HEK293 (cell line): ENCODE measurements at regions not wholly inside any gene's neighbourhood (a gene's known extent, or its start where the extent isn't known, plus 50 kb on each side); places are given as distances from the start of the nearest gene placed in this dataset.
A peak's percentile ranks its signal among the peaks of the same experiment; 100 is the strongest.

ENCODE experiments used
- CTCF ChIA-PET: fragments of 350-600 bp; formaldehyde crosslinking; extraction: SDS; loops from one replicate; lab custom pipeline; 2021; ENCODE audit warnings: antibody characterized with exemption; lab: Yijun Ruan, JAX
- POLR2A ChIA-PET: fragments of 300-600 bp; formaldehyde crosslinking; extraction: SDS; loops from one replicate; lab custom pipeline; 2020; ENCODE audit warnings: antibody characterized with exemption, inconsistent platforms; lab: Yijun Ruan, JAX
- H3K27ac ChIP-seq: fragments of 200-500 bp; sonication (Bioruptor generic); 2 replicates; pipeline ENCODE4 v1.5.1; 2014; ENCODE audit warnings: low read depth, low read length, control low read depth, inconsistent platforms; ENCODE audit errors: extremely low read depth
- H3K36me3 ChIP-seq, 2 experiments: fragments of 200-500 bp in 1 of 2; sonication (Bioruptor generic) in 1 of 2; 1 replicate in 1 of 2; 2 replicates in 1 of 2; pipeline ENCODE4 v1.5.1; 2014 to 2017; ENCODE audit warnings: inconsistent platforms in 2 of 2, low read length in 2 of 2; ENCODE audit not compliant: control insufficient read depth in 2 of 2, insufficient read depth in 1 of 2
- H3K4me1 ChIP-seq: fragments of 200-500 bp; sonication (Bioruptor generic); 2 replicates; pipeline ENCODE4 v1.5.1; 2014; ENCODE audit warnings: mild to moderate bottlenecking, low read length, inconsistent platforms; ENCODE audit not compliant: control insufficient read depth, insufficient read depth
- H3K4me3 ChIP-seq: 2 replicates; pipeline ENCODE4 v1.5.1; 2011; ENCODE audit warnings: low read depth, mild to moderate bottlenecking, control low read depth, low read length, moderate library complexity
- H3K9me3 ChIP-seq: fragments of 200-500 bp; sonication (Bioruptor generic); 2 replicates; pipeline ENCODE4 v1.5.1; 2014; ENCODE audit warnings: low read depth, low read length, inconsistent platforms; ENCODE audit not compliant: control insufficient read depth, insufficient read depth
- IKZF3 ChIP-seq: fragments of 450-650 bp; IDR thresholded peaks from 2 replicates; pipeline ENCODE4 v1.5.0; 2018; ENCODE audit warnings: missing biosample characterization, mild to moderate bottlenecking, missing genetic modification characterization, moderate library complexity
- KLF1 ChIP-seq: fragments of 450-650 bp; formaldehyde crosslinking; IDR thresholded peaks from 2 replicates; pipeline ENCODE4 v1.5.1; 2016; ENCODE audit warnings: missing biosample characterization, missing genetic modification characterization
- KLF16 ChIP-seq: fragments of 450-650 bp; formaldehyde crosslinking; IDR thresholded peaks from 2 replicates; pipeline ENCODE4 v1.5.1; 2017; ENCODE audit warnings: missing biosample characterization, missing genetic modification characterization
- KLF8 ChIP-seq: fragments of 450-650 bp; formaldehyde crosslinking; IDR thresholded peaks from 2 replicates; pipeline ENCODE4 v1.5.1; 2016; ENCODE audit warnings: missing biosample characterization, missing genetic modification characterization
- OVOL3 ChIP-seq: fragments of 450-650 bp; formaldehyde crosslinking; IDR thresholded peaks from 2 replicates; pipeline ENCODE4 v1.5.1; 2016; ENCODE audit warnings: missing biosample characterization, missing genetic modification characterization
- PATZ1 ChIP-seq: fragments of 450-650 bp; formaldehyde crosslinking; IDR thresholded peaks from 2 replicates; pipeline ENCODE4 v1.5.1; 2016; ENCODE audit warnings: missing biosample characterization, missing genetic modification characterization
- PBX3 ChIP-seq: sonication (generic); formaldehyde crosslinking; IDR thresholded peaks from 2 replicates; pipeline ENCODE4 v1.8.1; 2022; ENCODE audit warnings: mild to moderate bottlenecking, moderate library complexity, missing genetic modification reagents
- SETDB1 ChIP-seq: IDR thresholded peaks from one replicate; pipeline ENCODE4 v1.6.1; 2017; ENCODE audit warnings: mild to moderate bottlenecking, low read length, moderate library complexity, mixed read lengths; ENCODE audit not compliant: insufficient read length
- SP7 ChIP-seq: fragments of 450-650 bp; formaldehyde crosslinking; IDR thresholded peaks from 2 replicates; pipeline ENCODE4 v1.5.1; 2016; ENCODE audit warnings: missing biosample characterization, missing genetic modification characterization
- ZBTB1 ChIP-seq: fragments of 450-650 bp; formaldehyde crosslinking; IDR thresholded peaks from 2 replicates; pipeline ENCODE4 v1.5.1; 2016; ENCODE audit warnings: missing biosample characterization, missing genetic modification characterization
- ZBTB21 ChIP-seq: fragments of 450-650 bp; formaldehyde crosslinking; IDR thresholded peaks from 2 replicates; pipeline ENCODE4 v1.5.1; 2017; ENCODE audit warnings: missing biosample characterization, missing genetic modification characterization
- ZNF10 ChIP-seq: fragments of 450-650 bp; formaldehyde crosslinking; IDR thresholded peaks from 2 replicates; pipeline ENCODE4 v1.5.1; 2017; ENCODE audit warnings: missing biosample characterization, missing genetic modification characterization
- ZNF114 ChIP-seq: fragments of 450-650 bp; formaldehyde crosslinking; IDR thresholded peaks from 2 replicates; pipeline ENCODE4 v1.5.0; 2017; ENCODE audit warnings: missing biosample characterization, missing genetic modification characterization
- ZNF169 ChIP-seq: fragments of 450-650 bp; formaldehyde crosslinking; IDR thresholded peaks from 2 replicates; pipeline ENCODE4 v1.5.1; 2016; ENCODE audit warnings: missing biosample characterization, missing genetic modification characterization
- ZNF274 ChIP-seq, 2 experiments: fragments of 200-500 bp in 1 of 2; fragments of 450-650 bp in 1 of 2; sonication (Bioruptor generic) in 1 of 2; formaldehyde crosslinking in 1 of 2; IDR thresholded peaks; 2 replicates each; pipeline versions ENCODE4 v1.5.1 to v1.6.1; 2014 to 2016; ENCODE audit warnings: borderline replicate concordance in 1 of 2, inconsistent platforms in 1 of 2, low read length in 1 of 2, missing biosample characterization in 1 of 2, missing genetic modification characterization in 1 of 2
- ZNF366 ChIP-seq: fragments of 450-650 bp; formaldehyde crosslinking; conservative IDR thresholded peaks from 2 replicates; pipeline ENCODE4 v1.5.1; 2016; ENCODE audit warnings: missing biosample characterization, missing genetic modification characterization
- ZNF398 ChIP-seq: fragments of 450-650 bp; formaldehyde crosslinking; IDR thresholded peaks from 2 replicates; pipeline ENCODE4 v1.5.1; 2017; ENCODE audit warnings: missing biosample characterization, missing genetic modification characterization
- ZNF426 ChIP-seq: fragments of 450-650 bp; formaldehyde crosslinking; IDR thresholded peaks from 2 replicates; pipeline ENCODE4 v1.5.1; 2017; ENCODE audit warnings: missing biosample characterization, missing genetic modification characterization, mild to moderate bottlenecking, inconsistent platforms, moderate library complexity
- ZNF629 ChIP-seq: fragments of 450-650 bp; formaldehyde crosslinking; IDR thresholded peaks from 2 replicates; pipeline ENCODE4 v1.5.1; 2017; ENCODE audit warnings: missing biosample characterization, missing genetic modification characterization
- ZNF654 ChIP-seq: fragments of 450-650 bp; formaldehyde crosslinking; IDR thresholded peaks from 2 replicates; pipeline ENCODE4 v1.5.1; 2016; ENCODE audit warnings: low read depth, missing biosample characterization, missing genetic modification characterization
- ZNF664 ChIP-seq: fragments of 450-650 bp; formaldehyde crosslinking; IDR thresholded peaks from 2 replicates; pipeline ENCODE4 v1.5.1; 2016; ENCODE audit warnings: missing biosample characterization, missing genetic modification characterization
- ZNF692 ChIP-seq: fragments of 450-650 bp; formaldehyde crosslinking; IDR thresholded peaks from 2 replicates; pipeline ENCODE4 v1.5.1; 2016; ENCODE audit warnings: missing biosample characterization, missing genetic modification characterization
- TF ChIP-seq, protein P1 (sequence below): fragments of 450-650 bp; formaldehyde crosslinking; IDR thresholded peaks from 2 replicates; pipeline ENCODE4 v1.5.1; 2016; ENCODE audit warnings: missing biosample characterization, missing genetic modification characterization

DNA sequence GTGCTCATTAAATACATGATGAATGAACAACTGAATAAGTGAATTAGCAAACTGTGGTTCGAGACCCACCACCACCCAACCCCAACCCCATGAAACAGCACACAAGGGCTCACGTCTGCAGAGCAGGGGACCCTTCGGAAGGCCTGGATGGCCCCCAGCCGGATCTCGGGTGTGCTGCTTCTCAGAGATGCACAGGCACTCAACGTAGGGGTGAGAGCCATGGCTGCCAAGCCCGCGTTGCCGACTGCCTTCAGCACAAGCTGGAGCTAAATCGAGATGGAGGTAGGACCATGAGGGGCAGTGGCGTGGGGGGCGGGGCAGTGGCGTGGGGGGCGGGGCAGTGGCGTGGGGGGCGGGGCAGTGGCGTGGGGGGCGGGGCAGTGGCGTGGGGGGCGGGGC is 93.2 kb downstream of the LITAF start:
- Histone ChIP-seq H3K36me3 (no peaks in the 10 kb centered on the region), H3K27ac (no peak overlapping the region), H3K4me3 (no peak overlapping the region), H3K4me1 (peaks cover 9% of the 10 kb centered on the region), H3K9me3 (no peaks in the 10 kb centered on the region)
- TF ChIP-seq KLF8 (tag by site-specific recombination) = 0 out of 2 replicates have a peak, but pooled peaks have one; percentile 9
- TF ChIP-seq ZNF114 (tag by site-specific recombination) = no peak
- TF ChIP-seq ZNF664 (tag by site-specific recombination) = 0 out of 2 replicates have a peak, but pooled peaks have one; percentile 55
- POLR2A ChIA-PET = no interaction called here
- CTCF ChIA-PET = no interaction called here

- Histone ChIP-seq H3K9me3 (no peaks in the 10 kb centered on the region), H3K36me3 (no peaks in the 10 kb centered on the region), H3K4me1 (peaks cover 9% of the 10 kb centered on the region), H3K4me3 (no peak overlapping the region), H3K27ac (no peak overlapping the region)
- TF ChIP-seq ZBTB1 = no peak
- TF ChIP-seq, protein P1, sequence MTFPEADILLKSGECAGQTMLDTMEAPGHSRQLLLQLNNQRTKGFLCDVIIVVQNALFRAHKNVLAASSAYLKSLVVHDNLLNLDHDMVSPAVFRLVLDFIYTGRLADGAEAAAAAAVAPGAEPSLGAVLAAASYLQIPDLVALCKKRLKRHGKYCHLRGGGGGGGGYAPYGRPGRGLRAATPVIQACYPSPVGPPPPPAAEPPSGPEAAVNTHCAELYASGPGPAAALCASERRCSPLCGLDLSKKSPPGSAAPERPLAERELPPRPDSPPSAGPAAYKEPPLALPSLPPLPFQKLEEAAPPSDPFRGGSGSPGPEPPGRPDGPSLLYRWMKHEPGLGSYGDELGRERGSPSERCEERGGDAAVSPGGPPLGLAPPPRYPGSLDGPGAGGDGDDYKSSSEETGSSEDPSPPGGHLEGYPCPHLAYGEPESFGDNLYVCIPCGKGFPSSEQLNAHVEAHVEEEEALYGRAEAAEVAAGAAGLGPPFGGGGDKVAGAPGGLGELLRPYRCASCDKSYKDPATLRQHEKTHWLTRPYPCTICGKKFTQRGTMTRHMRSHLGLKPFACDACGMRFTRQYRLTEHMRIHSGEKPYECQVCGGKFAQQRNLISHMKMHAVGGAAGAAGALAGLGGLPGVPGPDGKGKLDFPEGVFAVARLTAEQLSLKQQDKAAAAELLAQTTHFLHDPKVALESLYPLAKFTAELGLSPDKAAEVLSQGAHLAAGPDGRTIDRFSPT = no peak
- no peak for TF ChIP-seq ZNF629 (tag by site-specific recombination)
- no peak for TF ChIP-seq ZNF10
- TF ChIP-seq ZNF169 (tag by site-specific recombination) = no peak
- TF ChIP-seq ZNF274 (IDR thresholded peaks at IDR 0.05; ENCODE audit: low read length) = no peak
- no peak for TF ChIP-seq ZNF274 (tag by site-specific recombination; IDR thresholded peaks at IDR 0.05; ENCODE audit: borderline replicate concordance)
- no peak for TF ChIP-seq IKZF3 (tag by site-specific recombination)
- no peak for TF ChIP-seq SP7 (tag by site-specific recombination)
- TF ChIP-seq ZNF366 (tag by site-specific recombination) = no peak
- TF ChIP-seq ZBTB21 = no peak
- no peak for TF ChIP-seq ZNF398 (tag by site-specific recombination)
- no peak for TF ChIP-seq ZNF426 (tag by site-specific recombination)
- TF ChIP-seq ZNF692 (tag by site-specific recombination) = no peak
- TF ChIP-seq KLF1 (tag by site-specific recombination) = no peak
- TF ChIP-seq ZNF654 (tag by site-specific recombination) = no peak
- no peak for TF ChIP-seq KLF16
- TF ChIP-seq OVOL3 (tag by site-specific recombination) = no peak
- TF ChIP-seq PBX3 (CRISPR knock-in tag) = no peak
- no peak for TF ChIP-seq SETDB1
- TF ChIP-seq PATZ1 (tag by site-specific recombination) = no peak
- POLR2A ChIA-PET = interaction anchor here (0.6 kb wide), 1 partner anchor 238 kb away, joined by 4 read pairs; the partner anchor contains the start of gene SOCS1
- CTCF ChIA-PET = interaction anchor here (0.7 kb wide), 1 partner anchor 321 kb away, joined by 3 read pairs; no protein-coding TSS in a partner anchor
Measured at GRCh38 chr16:11494029-11494428, 92.7 kb downstream of the LITAF start.
